HFFc6 (cell line): ENCODE measurements at regions not wholly inside any gene's neighbourhood (a gene's known extent, or its start where the extent isn't known, plus 50 kb on each side); places are given as distances from the start of the nearest gene placed in this dataset.
"Not testable (repeated sequence)": the region's sequence is repeated elsewhere in the genome, so short reads cannot be mapped to it uniquely, and the experiment has no call there.

Experiments
- DNase-seq: peaks from one replicate; pipeline ENCODE4 v3.0.0-alpha.2; 2018
- H3K27ac Mint-ChIP-seq: 2 replicates; pipeline ENCODE4 v1.8.0; 2020; ENCODE audit warnings: mild to moderate bottlenecking, mixed read lengths
- H3K27me3 Mint-ChIP-seq: 2 replicates; pipeline ENCODE4 v1.8.0; 2021; ENCODE audit warnings: mild to moderate bottlenecking, moderate library complexity, mixed read lengths; ENCODE audit not compliant: insufficient read depth
- H3K36me3 Mint-ChIP-seq: 2 replicates; pipeline ENCODE4 v1.8.0; 2021; ENCODE audit warnings: low read depth, mixed read lengths
- H3K4me1 Mint-ChIP-seq: 2 replicates; pipeline ENCODE4 v1.8.0; 2020; ENCODE audit warnings: low read depth, mixed read lengths
- H3K4me3 Mint-ChIP-seq: 2 replicates; pipeline ENCODE4 v1.8.0; 2020; ENCODE audit warnings: mild to moderate bottlenecking, moderate library complexity, mixed read lengths
- H3K9me3 Mint-ChIP-seq: 2 replicates; pipeline ENCODE4 v1.8.0; 2020; ENCODE audit warnings: mild to moderate bottlenecking, mixed read lengths
- CTCF ChIP-seq: fragments of 200-600 bp; sonication (generic); IDR thresholded peaks from 2 replicates; pipeline ENCODE4 v1.5.0; 2021; ENCODE audit warnings: antibody characterized with exemption, mild to moderate bottlenecking

GRCh38 chr2:222760301-222760897, 88.9 kb downstream of the MOGAT1 start:
- peaks cover 27% of the 10 kb centered on the region for H3K4me1 Mint-ChIP-seq
- H3K4me3 Mint-ChIP-seq = no peak overlapping the region
- TF ChIP-seq CTCF = no peak
- H3K27me3 Mint-ChIP-seq = peaks cover 2% of the 10 kb centered on the region; the same call in 1 of the 2 replicates
- DNase-seq = no peak
- H3K36me3 Mint-ChIP-seq = no peaks in the 10 kb centered on the region
- H3K9me3 Mint-ChIP-seq = no peaks in the 10 kb centered on the region
- no peak overlapping the region for H3K27ac Mint-ChIP-seq

- TF ChIP-seq CTCF = no peak
- Mint-ChIP-seq H3K36me3 (no peaks in the 10 kb centered on the region), H3K4me1 (peaks cover 12% of the 10 kb centered on the region), H3K4me3 (no peak overlapping the region), H3K27me3 (peaks cover 4% of the 10 kb centered on the region), H3K27ac (no peak overlapping the region), H3K9me3 (no peaks in the 10 kb centered on the region)
- no peak for DNase-seq
These were observed 90.4 kb downstream of the MOGAT1 start for GRCh38 chr2:222761888-222762287.

- Mint-ChIP-seq H3K9me3 (no peaks in the 10 kb centered on the region), H3K27ac (no peak overlapping the region), H3K27me3 (peaks cover 4% of the 10 kb centered on the region), H3K4me1 (peaks cover 7% of the 10 kb centered on the region), H3K4me3 (no peak overlapping the region), H3K36me3 (no peaks in the 10 kb centered on the region)
- TF ChIP-seq CTCF = no peak
- no peak for DNase-seq
These were observed 90.9 kb downstream of the MOGAT1 start for GRCh38 chr2:222762342-222762741.

GRCh38 chr2:222765883-222766282, 94.4 kb downstream of the MOGAT1 start:
- peaks cover 12% of the 10 kb centered on the region for H3K4me1 Mint-ChIP-seq
- not testable (repeated sequence) for DNase-seq, H3K27me3 Mint-ChIP-seq, H3K27ac Mint-ChIP-seq, H3K36me3 Mint-ChIP-seq, H3K4me3 Mint-ChIP-seq, H3K9me3 Mint-ChIP-seq

- not testable (repeated sequence) for H3K36me3 Mint-ChIP-seq, DNase-seq, H3K4me1 Mint-ChIP-seq, H3K27me3 Mint-ChIP-seq, H3K4me3 Mint-ChIP-seq, H3K9me3 Mint-ChIP-seq, H3K27ac Mint-ChIP-seq
These were observed 92.8 kb upstream of the ACSL3 start for GRCh38 chr2:222768019-222768418.

- no peak overlapping the region for H3K4me3 Mint-ChIP-seq
- DNase-seq = no peak
- no peak for TF ChIP-seq CTCF
- H3K27ac Mint-ChIP-seq = no peak overlapping the region
- no peaks in the 10 kb centered on the region for H3K36me3 Mint-ChIP-seq
- no peaks in the 10 kb centered on the region for H3K9me3 Mint-ChIP-seq
- peaks cover 8% of the 10 kb centered on the region for H3K27me3 Mint-ChIP-seq
- peaks cover 6% of the 10 kb centered on the region; the same call in 1 of the 2 replicates for H3K4me1 Mint-ChIP-seq
These were observed 91.4 kb upstream of the ACSL3 start for GRCh38 chr2:222769446-222769845.

GRCh38 chr2:222769941-222770340, 90.9 kb upstream of the ACSL3 start:
- Mint-ChIP-seq H3K9me3 (no peaks in the 10 kb centered on the region), H3K27ac (no peak overlapping the region), H3K4me1 (peaks cover 10% of the 10 kb centered on the region), H3K27me3 (peaks cover 8% of the 10 kb centered on the region), H3K36me3 (no peaks in the 10 kb centered on the region), H3K4me3 (no peak overlapping the region)
- no peak for DNase-seq
- no peak for TF ChIP-seq CTCF
